Endothelial cell of umbilical vein (primary cell): ENCODE measurements at regions not wholly inside any gene's neighbourhood (a gene's known extent, or its start where the extent isn't known, plus 50 kb on each side); places are given as distances from the start of the nearest gene placed in this dataset.

Source experiments
- BruUV-seq: library from RNA; stranded (reverse); fragments of 400-500 nt; replicated peaks from 2 replicates; lab custom pipeline; 2021; lab: Mats Ljungman, UMichigan
- CTCF ChIA-PET: fragments of 300-600, 350-600 bp; sonication (Branson Sonifier 250); formaldehyde crosslinking; loops from one replicate; lab custom pipeline; 2021; ENCODE audit warnings: antibody characterized with exemption, inconsistent platforms; lab: Charles Lee
- POLR2A ChIA-PET: fragments of 300-600, 350-600 bp; sonication (Branson Sonifier 250); formaldehyde crosslinking; loops from one replicate; lab custom pipeline; 2021; ENCODE audit warnings: antibody characterized with exemption, inconsistent platforms; lab: Charles Lee
- DNase-seq: peaks from one replicate; pipeline ENCODE4 v3.0.0-alpha.2; 2011; ENCODE audit warnings: low read depth, low spot score
- FAIRE-seq: peaks from 2 replicates; lab custom pipeline; 2011; peaks lifted over from hg19 to GRCh38; lab: Jason Lieb, UNC
- H2AFZ ChIP-seq: 2 replicates; pipeline ENCODE4 v1.6.0; 2012; ENCODE audit warnings: low read depth, low read length, control low read depth, inconsistent platforms
- H3K27ac ChIP-seq: 2 replicates; pipeline ENCODE4 v1.5.1; 2011; ENCODE audit warnings: low read depth, mild to moderate bottlenecking, control low read depth, low read length, moderate library complexity; ENCODE audit not compliant: insufficient read depth
- H3K27me3 ChIP-seq, 2 experiments: 2 replicates each; pipeline versions ENCODE4 v1.6.0 to v1.6.1; 2011; ENCODE audit warnings: low read length in 2 of 2, mixed read lengths in 1 of 2; ENCODE audit not compliant: control insufficient read depth in 2 of 2, insufficient read depth in 2 of 2
- H3K36me3 ChIP-seq, 2 experiments: 2 replicates in 1 of 2; 3 replicates in 1 of 2; pipeline ENCODE4 v1.5.1; 2011; ENCODE audit warnings: low read length in 2 of 2, mild to moderate bottlenecking in 1 of 2, moderate library complexity in 1 of 2; ENCODE audit not compliant: control insufficient read depth in 2 of 2, insufficient read depth in 2 of 2; ENCODE audit errors: extremely low read depth in 1 of 2
- H3K4me1 ChIP-seq: 3 replicates; pipeline ENCODE4 v1.5.1; 2011; ENCODE audit warnings: mild to moderate bottlenecking, low read length; ENCODE audit not compliant: control insufficient read depth, insufficient read depth; ENCODE audit errors: extremely low read depth
- H3K4me2 ChIP-seq: 2 replicates; pipeline ENCODE4 v1.6.1; 2011; ENCODE audit warnings: low read length, control low read depth, mixed read lengths; ENCODE audit not compliant: insufficient read depth
- H3K4me3 ChIP-seq, 3 experiments: fragments of 200-600 bp in 1 of 3; sonication (generic), shearing (Covaris generic) in 1 of 3; replicated peaks in 1 of 3; 2 replicates each; pipeline ENCODE4 v1.5.1; 2011 to 2016; ENCODE audit warnings: control low read depth in 3 of 3, low read length in 3 of 3, mild to moderate bottlenecking in 2 of 3, inconsistent platforms in 1 of 3, low read depth in 1 of 3, moderate library complexity in 1 of 3; ENCODE audit not compliant: insufficient read depth in 1 of 3
- H3K79me2 ChIP-seq: 2 replicates; pipeline ENCODE4 v1.6.0; 2012; ENCODE audit warnings: low read length, inconsistent platforms; ENCODE audit not compliant: control insufficient read depth, insufficient read depth
- H3K9ac ChIP-seq: replicated peaks from 2 replicates; pipeline ENCODE3; 2011; ENCODE audit warnings: low read length, control low read depth; ENCODE audit not compliant: insufficient read depth; ENCODE audit errors: extremely low read depth
- H3K9me1 ChIP-seq: replicated peaks from 3 replicates; pipeline ENCODE4 v1.6.0; 2011; ENCODE audit warnings: mild to moderate bottlenecking, low read length; ENCODE audit not compliant: control insufficient read depth, insufficient read depth; ENCODE audit errors: extremely low read depth
- H3K9me3 ChIP-seq: replicated peaks from 2 replicates; pipeline ENCODE4 v1.5.1; 2012; ENCODE audit warnings: low read length, inconsistent platforms; ENCODE audit not compliant: control insufficient read depth, insufficient read depth
- H4K20me1 ChIP-seq: replicated peaks from 2 replicates; pipeline ENCODE3; 2011; ENCODE audit warnings: mild to moderate bottlenecking, low read length; ENCODE audit not compliant: control insufficient read depth, insufficient read depth; ENCODE audit errors: extremely low read depth
- CTCF ChIP-seq, 2 donors: IDR thresholded peaks; 1 replicate in 1 of 2; 2 replicates in 1 of 2; pipeline ENCODE4 v1.5.1; 2011; ENCODE audit warnings: low read length in 2 of 2, mild to moderate bottlenecking in 2 of 2, moderate library complexity in 2 of 2, control low read depth in 1 of 2, inconsistent platforms in 1 of 2, low read depth in 1 of 2; ENCODE audit not compliant: insufficient read depth in 1 of 2; ENCODE audit errors: extremely low read depth in 1 of 2
- EZH2 ChIP-seq: IDR thresholded peaks from 2 replicates; pipeline ENCODE4 v1.6.1; 2012; ENCODE audit warnings: borderline replicate concordance, low read depth, mild to moderate bottlenecking, moderate library complexity, low read length, inconsistent platforms; ENCODE audit not compliant: severe bottlenecking
- FOS ChIP-seq: IDR thresholded peaks from 2 replicates; pipeline ENCODE4 v1.6.1; 2011; ENCODE audit warnings: mild to moderate bottlenecking, low read length, moderate library complexity, borderline replicate concordance; ENCODE audit not compliant: insufficient read depth
- GATA2 ChIP-seq: IDR thresholded peaks from 2 replicates; pipeline ENCODE4 v1.7.0; 2011; ENCODE audit warnings: low read depth, mild to moderate bottlenecking, moderate library complexity, mixed read lengths, low read length; ENCODE audit not compliant: insufficient read length, insufficient read depth
- JUN ChIP-seq: IDR thresholded peaks from 2 replicates; pipeline ENCODE4 v1.6.1; 2011; ENCODE audit warnings: borderline replicate concordance, low read depth; ENCODE audit not compliant: insufficient read length, insufficient read depth
- MAX ChIP-seq: IDR thresholded peaks from 2 replicates; pipeline ENCODE4 v1.6.1; 2011; ENCODE audit not compliant: insufficient read depth, insufficient read length
- MYC ChIP-seq: IDR thresholded peaks from one replicate; pipeline ENCODE4 v1.6.1; 2011; ENCODE audit warnings: mild to moderate bottlenecking, low read depth, low read length
- POLR2A ChIP-seq: IDR thresholded peaks from 2 replicates; pipeline ENCODE4 v1.6.1; 2012; ENCODE audit warnings: low read depth, mild to moderate bottlenecking, control low read depth, low read length
- POLR2AphosphoS5 ChIP-seq: IDR thresholded peaks from 2 replicates; pipeline ENCODE4 v1.6.1; 2012; ENCODE audit warnings: low read depth, mild to moderate bottlenecking, control low read depth, low read length, moderate library complexity; ENCODE audit not compliant: insufficient read depth
- dilution Hi-C: fragments of 300-500 bp; cut with MboI; formaldehyde crosslinking; loops from one replicate; pipeline ENCODE4 v1.15.0; 2019; ENCODE audit warnings: low sequenced_read_pairs; ENCODE audit not compliant: extremely low pct_ligation_motif_present
- intact Hi-C: fragments of 100-400 bp; cut with micrococcal nuclease; formaldehyde crosslinking; loops from one replicate; pipeline ENCODE4 v1.10.0; 2022

GRCh38 chr22:49623715-49624114 lies 204.0 kb downstream of the BRD1 start:
- ChIA-PET POLR2A (no interaction called here), CTCF (no interaction called here)
- intact Hi-C loops (no loop called here), dilution Hi-C loops (no loop called here)
- Histone ChIP-seq H3K4me2 (no peak overlapping the region), H3K4me1 (no peaks in the 10 kb centered on the region), H3K79me2 (no peaks in the 10 kb centered on the region), H4K20me1 (no peaks in the 10 kb centered on the region), H3K4me3 (no peak overlapping the region), H3K27me3 (no peaks in the 10 kb centered on the region), H2AFZ (no peak overlapping the region), H3K9me3 (no peaks in the 10 kb centered on the region), H3K27ac (no peak overlapping the region), H3K9me1 (no peaks in the 10 kb centered on the region), H3K36me3 (no peaks in the 10 kb centered on the region), H3K9ac (no peak overlapping the region)
- FAIRE-seq (no peak), DNase-seq (no peak)
- BruUV-seq: no TSS peak
- no peak for TF ChIP-seq MAX
- TF ChIP-seq FOS: no peak
- TF ChIP-seq JUN: no peak
- no peak for TF ChIP-seq EZH2
- no peak for TF ChIP-seq GATA2
- no peak for TF ChIP-seq CTCF (IDR thresholded peaks at IDR 0.05; ENCODE audit: extremely low read depth in 1 of 2, insufficient read depth in 1 of 2, low read depth in 1 of 2, low read length in 2 of 2)
- TF ChIP-seq MYC: no peak
- TF ChIP-seq POLR2A: no peak
- no peak for TF ChIP-seq POLR2AphosphoS5
